Stimulated activated CD4-positive, alpha-beta T cell treated with anti-CD3 and anti-CD28 coated beads, Interleukin-15, amount 100 ng/mL, for 1 hour (primary cell): ENCODE measurements at regions not wholly inside any gene's neighbourhood (a gene's known extent, or its start where the extent isn't known, plus 50 kb on each side); places are given as distances from the start of the nearest gene placed in this dataset.
"Not testable (repeated sequence)": the region's sequence is repeated elsewhere in the genome, so short reads cannot be mapped to it uniquely, and the experiment has no call there.

ENCODE experiments used
- DNase-seq, 2 donors: peaks; one replicate each; pipeline ENCODE4 v3.0.0-alpha.2; 2020; ENCODE audit warnings: low read depth in 1 of 2, low spot score in 1 of 2

- no peak for DNase-seq
Measured at GRCh38 chr4:138521809-138522208, 279.7 kb upstream of the SLC7A11 start.

- no peak for DNase-seq
Measured at GRCh38 chr4:138519436-138519835, 277.3 kb upstream of the SLC7A11 start.

GRCh38 chr4:138513535-138513934 lies 271.4 kb upstream of the SLC7A11 start:
- DNase-seq = no peak

GRCh38 chr4:138512756-138513155 lies 270.6 kb upstream of the SLC7A11 start:
- DNase-seq = no peak

- no peak for DNase-seq
Measured at GRCh38 chr4:138510053-138510452, 267.9 kb upstream of the SLC7A11 start.

GRCh38 chr4:138509346-138509745 lies 267.2 kb upstream of the SLC7A11 start:
- no peak for DNase-seq

GRCh38 chr4:138507522-138507921 lies 265.4 kb upstream of the SLC7A11 start:
- no peak for DNase-seq

GRCh38 chr4:138501614-138502013 lies 259.5 kb upstream of the SLC7A11 start:
- DNase-seq = no peak

GRCh38 chr4:138500869-138501268 lies 258.7 kb upstream of the SLC7A11 start:
- no peak for DNase-seq

- no peak for DNase-seq
Measured at GRCh38 chr4:138499627-138500026, 257.5 kb upstream of the SLC7A11 start.

- DNase-seq = no peak
Measured at GRCh38 chr4:138494931-138495330, 252.8 kb upstream of the SLC7A11 start.

- no peak for DNase-seq
Measured at GRCh38 chr4:138494116-138494515, 252.0 kb upstream of the SLC7A11 start.

GRCh38 chr4:138492176-138492575 lies 250.0 kb upstream of the SLC7A11 start:
- DNase-seq = no peak

GRCh38 chr4:138488533-138488932 lies 246.4 kb upstream of the SLC7A11 start:
- DNase-seq = no peak

- DNase-seq = no peak
Measured at GRCh38 chr4:138487670-138488069, 245.5 kb upstream of the SLC7A11 start.

- DNase-seq = no peak
Measured at GRCh38 chr4:138487230-138487629, 245.1 kb upstream of the SLC7A11 start.

GRCh38 chr4:138485498-138485897 lies 243.3 kb upstream of the SLC7A11 start:
- DNase-seq = no peak

- no peak for DNase-seq
Measured at GRCh38 chr4:138475116-138475515, 233.0 kb upstream of the SLC7A11 start.

GRCh38 chr4:138473339-138473738 lies 231.2 kb upstream of the SLC7A11 start:
- no peak for DNase-seq

- no peak for DNase-seq
Measured at GRCh38 chr4:138460477-138461414, 218.6 kb upstream of the SLC7A11 start.

GRCh38 chr4:138458751-138459150 lies 216.6 kb upstream of the SLC7A11 start:
- no peak for DNase-seq

- DNase-seq = not testable (repeated sequence)
Measured at GRCh38 chr4:138456349-138456748, 214.2 kb upstream of the SLC7A11 start.

- DNase-seq = no peak
Measured at GRCh38 chr4:138455097-138455496, 212.9 kb upstream of the SLC7A11 start.
